Fibroblast of the aortic adventitia (primary cell): ENCODE measurements at regions not wholly inside any gene's neighbourhood (a gene's known extent, or its start where the extent isn't known, plus 50 kb on each side); places are given as distances from the start of the nearest gene placed in this dataset.

ENCODE experiments used
- DNase-seq: peaks from one replicate; pipeline ENCODE4 v3.0.0-alpha.2; 2010; ENCODE audit warnings: low read depth
- H3K4me3 ChIP-seq: 2 replicates; pipeline ENCODE4 v1.5.1; 2011; ENCODE audit warnings: low read depth, mild to moderate bottlenecking, control low read depth, low read length, moderate library complexity
- CTCF ChIP-seq: IDR thresholded peaks from 2 replicates; pipeline ENCODE4 v1.5.1; 2011; ENCODE audit warnings: mild to moderate bottlenecking, low read length, control low read depth, inconsistent platforms; ENCODE audit not compliant: insufficient read depth

GRCh38 chr22:49112661-49113626, 714.7 kb downstream of the BRD1 start:
- DNase-seq, result no peak
- no peak overlapping the region for H3K4me3 ChIP-seq
- TF ChIP-seq CTCF, result no peak

DNA sequence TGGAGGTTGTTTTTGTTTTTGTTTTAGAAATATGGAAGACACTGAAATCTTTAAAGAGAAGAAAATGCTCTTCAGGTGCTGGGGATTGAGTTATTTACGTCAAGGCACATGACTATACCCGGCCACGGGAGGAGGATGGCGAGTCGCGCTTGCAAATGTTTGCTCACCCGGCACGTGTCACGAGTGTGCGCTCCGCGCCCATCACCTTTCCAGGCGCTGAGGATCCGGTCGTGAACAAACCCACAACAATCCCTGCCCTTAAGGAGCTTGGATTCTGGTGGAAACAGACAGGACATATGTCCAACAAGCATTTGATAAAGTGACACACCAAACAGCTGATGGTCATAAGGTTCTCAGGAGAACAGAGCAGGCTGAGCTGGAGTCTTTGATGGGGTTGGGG, 715.5 kb downstream of the BRD1 start:
- H3K4me3 ChIP-seq, result no peak overlapping the region
- no peak for TF ChIP-seq CTCF
- no peak for DNase-seq

GRCh38 chr22:49111085-49111484, 716.6 kb downstream of the BRD1 start:
- DNase-seq, result no peak
- TF ChIP-seq CTCF, result no peak
- H3K4me3 ChIP-seq, result no peak overlapping the region

DNA sequence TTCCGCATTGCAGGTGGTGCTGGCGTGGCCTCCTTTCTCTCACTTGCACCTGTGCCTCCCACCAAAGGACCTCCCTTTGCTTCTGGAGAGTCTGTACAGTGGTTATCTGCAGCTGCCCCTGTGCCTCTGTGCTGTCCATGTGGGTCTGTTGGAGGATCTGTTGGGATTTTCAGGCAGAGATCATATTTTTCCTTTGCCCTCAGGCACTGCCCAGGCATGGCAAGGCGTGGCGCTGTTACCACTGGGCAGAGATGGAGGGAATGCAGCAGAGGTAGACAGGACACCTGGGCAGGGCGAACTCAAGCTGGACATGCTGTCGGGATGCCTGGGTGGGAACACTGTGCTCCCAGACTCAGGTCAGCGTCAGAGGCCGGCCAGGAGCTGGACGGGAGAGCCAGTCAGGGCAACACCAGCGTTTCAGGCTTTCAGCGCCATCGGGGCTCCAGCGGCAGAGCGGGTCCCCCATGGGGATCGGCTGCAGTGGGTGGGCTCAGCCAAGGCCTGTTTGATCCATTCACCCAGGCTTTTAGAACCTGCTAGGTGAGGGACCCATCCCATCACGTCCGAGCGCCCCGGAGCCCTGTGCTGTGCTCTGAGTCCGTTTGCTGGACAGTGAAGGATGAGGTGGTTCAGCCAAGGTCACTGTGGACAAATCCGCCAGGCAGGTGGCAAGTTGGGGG, 718.9 kb downstream of the BRD1 start:
- no peak for TF ChIP-seq CTCF
- no peak overlapping the region for H3K4me3 ChIP-seq
- no peak for DNase-seq

DNA sequence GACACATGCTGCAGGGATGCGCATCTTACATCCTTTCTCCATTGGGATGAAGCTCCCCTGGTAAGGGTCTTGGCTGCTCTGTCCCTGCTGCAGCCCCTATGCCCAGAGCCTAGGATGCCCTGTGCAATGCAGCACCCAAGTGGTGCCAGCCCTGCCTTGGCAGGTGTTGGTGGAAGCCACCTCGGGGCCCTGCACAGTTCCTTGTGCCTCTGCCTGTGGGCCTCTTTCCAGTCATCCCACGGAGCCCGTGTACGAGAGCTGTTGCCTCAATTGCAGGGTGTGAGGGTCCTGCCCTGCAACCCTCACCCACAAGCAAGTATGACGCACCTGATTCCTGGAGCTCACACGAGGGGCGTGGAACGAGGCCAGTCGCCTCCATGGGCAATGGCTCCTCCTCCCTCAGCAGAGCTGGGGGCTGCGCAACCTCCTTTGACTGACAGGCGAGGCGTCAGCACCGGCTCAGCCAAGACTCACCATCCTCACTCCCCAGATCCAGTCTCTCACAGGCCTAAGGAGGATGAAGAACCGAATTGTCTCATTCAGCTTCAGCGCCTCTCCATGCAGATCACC, 719.6 kb downstream of the BRD1 start:
- DNase-seq, result no peak
- no peak overlapping the region for H3K4me3 ChIP-seq
- TF ChIP-seq CTCF, result no peak

DNA sequence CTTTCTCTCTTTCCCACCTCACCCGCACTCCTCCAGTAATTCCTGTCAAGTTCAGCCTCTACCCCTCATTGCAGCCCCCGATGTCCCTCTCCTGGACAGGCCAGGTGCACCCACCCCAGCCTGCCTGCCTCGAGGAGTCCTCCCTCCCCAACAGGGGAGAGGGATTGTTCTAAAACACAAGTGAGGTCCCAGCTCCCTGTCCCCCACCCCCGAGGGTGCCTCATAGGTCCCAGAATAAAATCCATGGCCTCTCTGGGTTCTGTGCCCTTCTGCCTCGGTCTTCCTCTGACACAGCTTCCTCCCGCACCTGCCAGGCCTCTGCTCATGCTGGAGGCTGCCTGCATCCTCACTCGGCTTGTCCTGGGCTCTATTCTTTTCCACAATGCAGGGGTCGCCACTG, 720.1 kb downstream of the BRD1 start:
- no peak for TF ChIP-seq CTCF
- no peak overlapping the region for H3K4me3 ChIP-seq
- no peak for DNase-seq
